Testis (tissue), 2 donors: ENCODE measurements at regions not wholly inside any gene's neighbourhood (a gene's known extent, or its start where the extent isn't known, plus 50 kb on each side); places are given as distances from the start of the nearest gene placed in this dataset.

Experiments
- DNase-seq: peaks from one replicate; pipeline ENCODE4 v3.0.0-alpha.2; 2019
- H3K27ac ChIP-seq, 2 donors: fragments of 200-600 bp; sonication (generic); one replicate each; pipeline ENCODE4 v1.5.1; 2019
- H3K27me3 ChIP-seq: fragments of 200-600 bp; sonication (generic); one replicate; pipeline ENCODE4 v1.5.1; 2019
- H3K36me3 ChIP-seq: fragments of 200-600 bp; sonication (generic); one replicate; pipeline ENCODE4 v1.5.1; 2017; ENCODE audit warnings: low read depth; ENCODE audit errors: missing control alignments
- H3K4me1 ChIP-seq: fragments of 200-600 bp; sonication (generic); one replicate; pipeline ENCODE4 v1.5.1; 2019
- H3K4me3 ChIP-seq, 2 donors: fragments of 200-600 bp; sonication (generic); one replicate each; pipeline ENCODE4 v1.5.1; 2017 to 2019
- H3K9me3 ChIP-seq: fragments of 200-600 bp; sonication (generic); one replicate; pipeline ENCODE4 v1.5.1; 2017
- CTCF ChIP-seq, 3 experiments: fragments of 450-650 bp in 2 of 3; fragments of 200-600 bp in 1 of 3; sonication (generic) in 1 of 3; IDR thresholded peaks; one replicate each; pipeline ENCODE4 v1.5.1; 2016 to 2019; ENCODE audit warnings: antibody characterized with exemption in 3 of 3, mild to moderate bottlenecking in 2 of 3, moderate library complexity in 1 of 3
- POLR2A ChIP-seq: fragments of 450-650 bp; IDR thresholded peaks from one replicate; pipeline ENCODE4 v1.6.1; 2017; ENCODE audit warnings: antibody characterized with exemption, mild to moderate bottlenecking, moderate library complexity
- WGBS, 2 donors: methylation state at CpG; one replicate each; pipeline ENCODE4 v1.1.5; 2018; 5-methylcytosine and 5-hydroxymethylcytosine counted together
- intact Hi-C: fragments of 100-400 bp; cut with DNase I; formaldehyde crosslinking; loops from one replicate; pipeline ENCODE4 v1.15.1; 2023; ENCODE audit warnings: low total_unique reads

- Histone ChIP-seq H3K27me3 (no peaks in the 10 kb centered on the region), H3K27ac (no peak overlapping the region), H3K4me3 (no peak overlapping the region), H3K4me1 (no peaks in the 10 kb centered on the region), H3K9me3 (no peaks in the 10 kb centered on the region), H3K36me3 (no peaks in the 10 kb centered on the region)
- DNase-seq, result no peak
- TF ChIP-seq POLR2A, result no peak
- no peak for TF ChIP-seq CTCF (IDR thresholded peaks at IDR 0.05)
- intact Hi-C loops, result no loop called here
- WGBS, 2 donors, result 45 to 54% methylated on average over 4 of the region's 4 CpGs
These were observed 101.1 kb downstream of the BBS10 start for GRCh38 chr12:76247026-76247646.

- Histone ChIP-seq H3K9me3 (no peaks in the 10 kb centered on the region), H3K4me3 (no peak overlapping the region), H3K27ac (no peak overlapping the region), H3K36me3 (no peaks in the 10 kb centered on the region), H3K4me1 (no peaks in the 10 kb centered on the region), H3K27me3 (no peaks in the 10 kb centered on the region)
- intact Hi-C loops, result no loop called here
- TF ChIP-seq CTCF (IDR thresholded peaks at IDR 0.05), result no peak
- TF ChIP-seq POLR2A, result no peak
- no peak for DNase-seq
- WGBS, 2 donors, result 60 to 66% methylated on average over 2 of the region's 2 CpGs
These were observed 101.6 kb downstream of the BBS10 start for GRCh38 chr12:76246611-76247010.

- no peaks in the 10 kb centered on the region for H3K4me1 ChIP-seq
- no peak overlapping the region for H3K27ac ChIP-seq
- H3K36me3 ChIP-seq, result no peaks in the 10 kb centered on the region
- no peak for DNase-seq
- intact Hi-C loops, result no loop called here
- no peak overlapping the region for H3K4me3 ChIP-seq
- H3K9me3 ChIP-seq, result no peaks in the 10 kb centered on the region
- no peak for TF ChIP-seq POLR2A
- TF ChIP-seq CTCF (IDR thresholded peaks at IDR 0.05), result no peak
- 59 to 67% methylated on average over 3 of the region's 3 CpGs for WGBS, 2 donors
- H3K27me3 ChIP-seq, result no peaks in the 10 kb centered on the region
These were observed 103.9 kb downstream of the BBS10 start for GRCh38 chr12:76244300-76244699.

GRCh38 chr12:76242813-76243550 lies 105.2 kb downstream of the BBS10 start:
- 76 to 90% methylated on average over 2 of the region's 2 CpGs for WGBS, 2 donors
- no peaks in the 10 kb centered on the region for H3K4me1 ChIP-seq
- intact Hi-C loops, result no loop called here
- no peak overlapping the region for H3K4me3 ChIP-seq
- TF ChIP-seq POLR2A, result no peak
- TF ChIP-seq CTCF (IDR thresholded peaks at IDR 0.05), result no peak
- no peaks in the 10 kb centered on the region for H3K36me3 ChIP-seq
- H3K27ac ChIP-seq, result no peak overlapping the region
- DNase-seq, result no peak
- no peaks in the 10 kb centered on the region for H3K27me3 ChIP-seq
- no peaks in the 10 kb centered on the region for H3K9me3 ChIP-seq

- no peak for TF ChIP-seq POLR2A
- no peak for TF ChIP-seq CTCF (IDR thresholded peaks at IDR 0.05)
- intact Hi-C loops, result no loop called here
- no peaks in the 10 kb centered on the region for H3K4me1 ChIP-seq
- no peak overlapping the region for H3K27ac ChIP-seq
- H3K4me3 ChIP-seq, result no peak overlapping the region
- no peaks in the 10 kb centered on the region for H3K27me3 ChIP-seq
- no peak for DNase-seq
- no peaks in the 10 kb centered on the region for H3K9me3 ChIP-seq
- no peaks in the 10 kb centered on the region for H3K36me3 ChIP-seq
- WGBS, 2 donors, result 92 to 95% methylated on average over 1 of the region's 1 CpG
These were observed 106.8 kb downstream of the BBS10 start for GRCh38 chr12:76241371-76241770.
